ENCODE measurements at regions not wholly inside any gene's neighbourhood (a gene's known extent, or its start where the extent isn't known, plus 50 kb on each side); places are given as distances from the start of the nearest gene placed in this dataset.
"Not testable (repeated sequence)": the region's sequence is repeated elsewhere in the genome, so short reads cannot be mapped to it uniquely, and the experiment has no call there.

DNA sequence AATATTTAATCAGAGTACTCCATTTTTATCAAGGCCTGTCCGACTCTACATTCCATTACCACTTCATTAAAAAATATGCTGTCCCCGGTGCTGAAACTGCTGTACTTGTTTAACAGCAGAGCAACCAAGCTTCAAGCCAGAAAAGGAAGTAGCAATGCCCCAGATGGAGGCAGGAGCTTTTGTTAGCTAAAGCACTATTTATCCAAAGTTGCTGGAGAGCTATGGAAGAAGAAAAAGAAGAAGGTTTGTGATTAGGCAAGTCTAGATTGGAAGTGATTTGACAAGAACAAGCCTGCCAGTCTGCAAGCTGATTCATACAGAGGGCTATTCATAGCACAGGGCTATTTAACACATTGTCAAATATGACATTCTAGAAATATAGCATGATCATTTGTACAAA, 160.9 kb upstream of the SPTLC3 start:
- DNase-seq, result no peak

DNA sequence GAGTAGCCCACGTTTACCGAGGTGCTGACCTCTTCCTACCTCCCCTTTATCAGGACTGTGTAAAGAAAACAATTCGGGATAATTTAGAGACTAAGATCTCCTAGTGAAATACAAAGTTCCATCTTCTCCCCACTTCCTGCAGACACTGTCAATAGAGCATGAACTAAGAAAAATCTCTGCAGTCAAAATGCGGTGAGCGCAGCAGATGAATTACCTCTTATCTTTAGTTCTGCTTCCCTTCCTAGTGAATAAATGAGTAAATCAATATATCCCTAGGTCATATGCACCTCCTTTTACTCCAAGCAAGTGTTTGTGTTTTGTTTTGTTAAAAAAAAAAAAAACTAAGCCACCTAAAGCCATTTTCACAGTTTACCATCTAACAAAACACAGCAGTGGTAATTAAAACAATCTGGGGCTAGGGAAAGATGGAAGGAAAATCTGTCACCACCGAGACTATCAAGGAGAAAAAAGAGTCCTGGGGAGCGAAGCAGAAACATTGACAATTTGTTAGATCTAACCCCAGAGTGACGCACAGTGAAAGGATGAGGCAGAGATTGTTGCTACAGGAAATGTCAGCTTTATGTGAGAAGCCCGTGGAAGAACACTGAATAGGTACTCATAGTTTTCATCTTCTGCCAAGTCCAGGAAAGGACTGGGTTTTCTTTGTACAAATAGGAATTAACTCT, 159.4 kb upstream of the SPTLC3 start:
- no peak for DNase-seq

DNA sequence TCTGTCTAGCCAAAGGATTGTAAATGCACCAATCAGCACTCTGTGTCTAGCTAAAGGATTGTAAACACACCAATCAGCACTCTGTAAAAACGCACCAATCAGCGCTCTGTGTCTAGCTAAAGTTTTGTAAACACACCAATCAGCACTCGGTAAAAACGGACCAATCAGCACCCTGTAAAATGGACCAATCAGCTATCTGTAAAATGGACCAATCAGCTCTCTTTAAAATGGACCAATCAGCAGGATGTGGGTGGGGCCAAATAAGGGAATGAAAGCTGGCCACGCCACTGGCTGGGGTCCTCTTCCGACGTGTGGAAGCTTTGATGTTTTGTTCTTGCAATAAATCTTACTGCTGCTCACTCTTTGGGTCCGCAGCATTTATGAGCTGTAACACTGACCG, 151.1 kb upstream of the SPTLC3 start:
- DNase-seq, result not testable (repeated sequence)

DNA sequence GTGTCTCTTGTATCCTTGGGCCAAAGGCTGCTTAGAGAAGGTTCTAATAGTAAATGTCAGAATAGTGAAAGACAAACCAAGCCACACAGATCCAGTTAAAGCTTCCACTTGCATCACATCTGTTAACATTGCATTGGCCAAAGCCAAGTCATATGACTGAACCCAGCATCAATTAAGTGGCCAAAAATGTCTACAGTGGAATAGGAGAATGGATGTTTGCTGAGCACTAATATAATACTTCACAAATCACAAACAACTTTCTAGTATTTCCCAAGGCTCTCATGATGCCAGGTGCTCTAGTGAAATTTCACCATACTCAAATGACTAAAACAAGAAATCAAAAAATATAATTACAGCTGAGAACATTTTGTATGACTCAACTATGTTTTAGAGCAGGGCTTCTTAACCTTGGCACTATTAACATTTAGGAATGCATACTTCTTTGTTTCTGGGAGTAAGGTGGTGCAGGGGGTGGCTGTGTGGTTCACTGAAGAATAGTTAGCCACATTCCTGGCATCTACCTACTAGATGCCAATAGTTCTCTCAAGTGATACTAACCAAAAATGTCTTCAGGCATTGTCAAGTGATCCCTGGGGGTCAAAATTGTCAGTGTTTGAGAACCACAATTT, 148.0 kb upstream of the SPTLC3 start:
- no peak for DNase-seq

DNA sequence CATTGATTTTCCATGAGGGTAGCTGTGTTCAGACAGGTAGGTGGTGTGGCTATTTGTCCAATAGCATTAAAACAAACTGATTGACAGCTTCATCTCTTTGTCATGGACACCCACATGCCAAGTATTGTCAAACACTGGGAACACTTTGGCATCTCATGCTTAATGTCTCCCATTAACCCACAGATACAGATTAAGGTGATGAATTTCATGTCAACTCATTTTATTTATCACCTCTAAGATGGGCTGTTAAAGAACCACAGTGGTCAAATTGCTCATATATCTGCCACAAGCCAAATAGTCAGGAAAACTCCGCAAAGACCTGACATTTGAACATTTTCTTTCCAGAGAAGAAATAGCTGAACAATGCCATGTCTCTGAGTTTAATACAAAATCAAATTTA, 139.1 kb upstream of the SPTLC3 start:
- no peak for DNase-seq

DNA sequence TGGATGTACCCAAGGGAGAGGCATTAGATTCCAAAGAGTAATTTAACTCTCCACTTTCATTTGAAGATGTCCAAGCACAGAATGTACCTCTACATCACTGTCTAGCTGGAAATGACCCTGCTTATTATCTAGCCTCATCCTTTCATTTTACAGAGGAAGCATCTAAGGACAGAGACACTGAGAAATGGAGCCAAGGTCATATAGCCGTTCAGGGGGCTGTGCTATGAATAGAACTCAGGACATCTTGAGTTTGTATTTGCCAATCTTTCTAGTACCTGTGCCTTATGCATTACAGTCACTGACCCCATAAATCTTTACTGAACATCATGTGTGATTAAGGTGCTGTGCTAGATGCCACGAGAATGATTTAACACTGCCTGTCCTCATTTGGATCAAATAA, 138.2 kb upstream of the SPTLC3 start:
- DNase-seq, result no peak

DNA sequence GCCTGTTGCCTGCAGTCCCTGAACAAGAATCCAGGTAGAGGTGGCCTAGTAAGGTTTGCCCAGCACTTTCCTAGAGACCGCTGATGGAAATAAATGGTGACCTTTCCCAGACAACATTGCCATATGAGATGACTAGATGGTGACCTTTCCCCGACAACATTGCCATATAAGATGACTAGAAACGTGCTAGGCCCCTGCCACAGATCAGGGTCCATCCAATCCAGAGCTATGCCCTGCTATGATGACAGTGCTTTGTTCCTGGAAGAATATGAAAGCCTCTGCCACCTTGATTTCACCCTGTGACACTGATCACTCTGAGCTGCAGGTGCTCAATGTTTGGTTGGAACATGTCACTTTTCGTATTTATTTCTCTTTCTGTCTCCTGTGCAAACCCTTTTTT, 133.8 kb upstream of the SPTLC3 start:
- DNase-seq, result no peak

DNA sequence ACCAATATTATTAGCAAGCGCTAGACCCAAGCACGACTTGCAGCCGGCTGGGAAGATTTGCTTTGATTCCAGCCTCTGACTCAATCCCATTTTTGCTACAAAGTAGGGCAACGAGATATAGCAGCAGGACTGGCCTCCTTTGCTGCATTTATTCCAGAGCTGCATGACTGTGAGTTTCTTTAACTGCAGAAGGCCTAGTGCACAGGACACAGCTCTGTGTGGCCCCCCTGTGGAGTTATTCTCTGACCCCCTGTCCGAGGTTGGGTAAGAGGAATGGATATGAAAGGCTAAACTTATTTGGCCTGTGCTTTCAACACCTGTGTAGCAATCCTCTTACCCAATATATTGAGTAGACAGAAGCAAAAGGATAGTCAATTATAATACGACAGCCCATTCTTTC, 133.3 kb upstream of the SPTLC3 start:
- no peak for DNase-seq

DNA sequence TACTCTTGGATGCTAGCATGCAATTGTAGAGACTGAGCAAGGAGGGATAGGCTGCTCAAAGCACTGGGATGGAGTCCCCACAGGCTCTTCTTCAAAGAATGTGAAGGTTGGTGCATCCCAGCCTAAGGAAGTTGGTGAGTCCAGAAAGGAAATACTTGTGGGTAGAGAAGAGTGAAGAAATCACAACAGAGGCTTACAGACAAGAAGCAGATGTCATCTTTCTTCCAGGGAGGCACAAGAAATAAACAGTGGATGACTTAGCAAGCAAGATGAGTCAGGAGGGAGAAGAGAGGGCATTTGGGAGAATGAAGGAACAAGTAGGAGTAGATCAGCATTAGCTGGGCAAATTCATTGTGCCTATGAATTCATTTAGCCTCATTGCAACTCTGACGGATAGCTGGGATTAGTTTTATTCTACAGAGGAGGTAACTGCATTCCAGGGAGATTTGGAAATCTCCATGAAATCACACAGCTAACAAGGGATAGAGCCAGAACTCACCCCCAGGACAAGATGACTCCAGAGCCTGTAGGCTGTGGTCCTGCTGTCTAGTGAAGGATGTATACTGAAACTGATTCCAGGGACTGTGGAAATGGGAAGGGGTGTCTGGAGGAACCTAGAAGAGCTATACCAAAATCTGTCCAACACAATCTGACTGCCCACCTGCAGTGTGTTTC, 125.8 kb upstream of the SPTLC3 start:
- no peak for DNase-seq

DNA sequence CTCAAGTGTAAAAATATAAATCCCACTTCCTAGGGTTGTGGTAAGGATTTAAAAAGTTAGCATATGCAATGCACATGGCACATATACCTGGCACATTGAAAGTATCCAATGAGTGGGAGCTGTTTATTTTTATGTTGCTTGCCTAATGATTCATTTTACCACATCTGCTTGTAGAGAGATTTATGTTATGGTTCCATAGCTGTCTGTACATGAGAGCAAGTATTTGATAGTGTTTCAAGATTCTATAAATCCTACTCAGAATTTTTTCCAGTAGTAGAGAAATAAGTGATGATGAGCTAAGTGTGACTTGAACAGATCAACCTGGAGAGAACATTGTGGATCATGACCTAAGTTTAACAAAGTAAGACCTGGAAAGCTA, 125.3 kb upstream of the SPTLC3 start:
- DNase-seq, result no peak

DNA sequence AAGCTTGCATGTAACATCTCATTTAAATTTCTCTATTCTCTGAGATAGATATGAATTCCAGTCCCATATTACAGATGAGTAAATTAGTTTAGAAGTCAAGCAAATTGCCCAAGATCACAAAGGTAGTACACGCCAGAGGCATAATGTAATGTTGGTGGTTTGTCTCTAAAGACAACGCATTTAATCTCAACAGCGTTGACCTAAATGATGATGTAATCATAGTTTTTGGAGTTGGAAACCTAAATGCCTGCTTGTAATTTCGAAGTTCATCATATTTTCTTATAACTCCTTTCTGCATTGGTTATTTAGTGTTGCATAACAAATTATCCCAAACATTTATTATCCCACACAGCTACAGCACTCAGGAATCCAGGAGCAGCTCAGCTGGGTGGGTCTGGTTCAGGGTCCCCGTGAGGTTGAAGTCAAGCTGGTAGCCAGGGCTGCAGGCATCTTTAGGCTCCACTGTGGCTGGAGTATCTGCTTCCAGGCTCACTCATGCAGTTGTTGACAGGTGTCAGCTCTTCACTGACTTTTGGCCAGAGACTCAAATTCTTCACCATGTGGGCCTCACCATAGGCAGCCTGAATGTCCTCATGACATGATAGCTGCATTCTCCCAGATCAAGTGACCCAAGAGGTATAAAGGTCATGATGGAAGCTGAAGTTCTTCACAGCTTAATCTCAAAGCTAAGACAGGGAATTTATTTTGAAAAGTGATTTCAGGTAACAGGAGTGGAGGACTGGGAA, 122.0 kb upstream of the SPTLC3 start:
- no peak for DNase-seq

DNA sequence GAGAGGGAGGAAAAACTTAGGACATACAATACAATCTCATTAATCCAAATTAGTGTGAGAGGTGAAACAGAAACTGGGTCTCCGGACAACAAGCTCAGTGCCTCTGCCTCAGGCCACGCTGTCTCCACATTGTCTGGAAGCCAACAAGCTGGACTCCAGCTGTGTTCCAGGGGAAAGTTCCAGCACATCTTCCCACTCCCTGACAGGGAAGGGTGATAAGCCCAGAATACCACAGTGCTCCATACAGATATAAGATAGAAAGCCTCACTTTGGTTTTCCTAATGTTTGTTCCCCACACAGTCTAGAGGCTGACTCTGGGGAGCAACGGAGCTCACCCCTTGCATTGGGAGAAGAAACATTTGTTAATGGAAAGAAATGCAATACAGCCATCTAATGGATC, 117.1 kb upstream of the SPTLC3 start:
- DNase-seq, result no peak

DNA sequence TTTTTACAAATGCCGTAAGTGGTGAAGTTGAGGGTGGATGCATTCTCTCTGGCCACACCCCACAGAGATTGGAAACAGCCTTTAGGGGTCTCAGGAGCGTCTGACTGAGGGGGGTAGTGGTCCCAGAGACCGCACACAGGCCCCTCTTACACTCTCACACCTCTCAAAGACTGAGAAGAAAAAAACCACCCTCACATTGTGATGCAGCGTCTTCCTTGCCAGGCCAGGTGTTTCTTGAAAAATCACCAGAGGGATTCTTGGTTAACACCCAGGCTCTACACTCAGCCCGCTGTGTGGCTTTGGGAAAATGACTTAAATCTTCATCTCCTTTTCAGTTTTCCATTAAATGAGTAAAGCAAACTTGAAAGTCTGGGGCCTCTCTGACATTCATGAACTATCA, 115.8 kb upstream of the SPTLC3 start:
- DNase-seq, result no peak

DNA sequence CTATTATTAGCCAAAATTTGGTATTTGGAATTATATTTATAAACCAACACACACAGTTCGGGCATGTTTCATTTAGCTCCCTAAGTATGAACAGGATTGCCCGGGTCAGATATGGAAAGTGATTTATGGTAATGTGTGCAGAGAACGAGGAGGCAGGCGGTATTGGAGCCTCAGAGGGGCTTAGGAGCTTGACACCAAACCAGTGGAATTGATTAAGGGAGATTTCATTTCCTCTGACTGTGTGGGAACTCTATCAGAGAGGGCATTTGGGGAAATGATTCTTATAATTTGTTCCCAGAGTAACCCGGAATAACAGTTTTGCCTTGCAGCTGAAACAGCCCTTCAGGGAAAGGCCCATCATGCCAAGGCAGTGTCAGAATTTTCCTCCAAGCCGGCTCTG, 115.1 kb upstream of the SPTLC3 start:
- no peak for DNase-seq

DNA sequence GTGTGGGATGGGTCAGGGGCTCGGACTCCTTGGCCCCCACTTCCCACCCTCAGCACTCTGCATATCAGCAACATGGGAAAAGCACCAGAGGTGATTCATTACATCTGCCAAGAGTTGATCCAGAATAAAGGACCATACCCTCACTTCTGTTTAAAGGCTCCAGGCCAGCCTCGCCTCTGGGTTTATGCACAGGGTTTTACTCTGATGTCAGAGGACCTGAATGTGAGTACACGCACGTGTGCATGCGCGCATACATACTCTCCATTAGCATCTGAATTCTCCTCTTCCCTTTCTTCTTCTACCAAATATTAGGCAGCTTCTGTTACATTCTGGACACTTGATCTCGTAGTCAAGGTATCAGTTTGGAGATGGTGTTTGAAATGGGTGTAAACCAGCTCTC, 114.7 kb upstream of the SPTLC3 start:
- DNase-seq, result no peak

DNA sequence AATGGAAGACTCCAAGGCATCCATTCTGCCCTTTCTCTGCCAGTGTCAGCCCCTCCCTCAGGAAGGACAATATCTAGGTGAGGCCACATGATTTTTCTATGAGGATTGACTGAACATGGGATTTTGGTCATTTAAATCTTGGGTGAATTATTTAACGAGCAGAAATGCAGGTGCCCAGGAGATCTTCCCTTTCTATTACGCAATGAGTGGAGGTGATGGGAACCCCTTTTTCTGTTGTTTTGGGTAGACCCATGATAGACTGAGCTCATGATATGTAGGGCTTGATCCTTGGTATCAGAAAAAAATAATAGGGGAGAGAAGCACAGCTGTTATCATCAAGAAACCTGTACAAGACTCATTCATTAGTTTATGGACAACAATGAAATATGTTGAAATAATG, 112.6 kb upstream of the SPTLC3 start:
- DNase-seq, result no peak

DNA sequence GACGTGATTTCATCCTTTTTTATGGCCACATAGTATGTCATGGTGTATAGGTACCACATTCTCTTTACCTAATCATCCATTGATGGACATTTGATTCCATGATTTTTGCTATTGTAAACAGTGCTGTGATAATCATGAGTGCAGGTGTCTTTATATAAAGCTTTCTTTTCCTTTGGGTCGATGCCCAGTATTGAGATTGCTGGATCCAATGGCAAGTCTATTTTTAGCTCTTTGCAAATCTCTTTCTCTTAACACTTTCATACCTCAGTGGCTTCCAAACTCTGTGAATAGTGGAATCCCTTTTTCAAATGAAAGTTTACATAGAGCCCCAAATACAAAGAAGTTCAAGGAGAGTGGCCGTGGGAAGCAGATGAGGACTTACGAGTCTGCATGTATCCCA, 105.8 kb upstream of the SPTLC3 start:
- DNase-seq, result no peak

DNA sequence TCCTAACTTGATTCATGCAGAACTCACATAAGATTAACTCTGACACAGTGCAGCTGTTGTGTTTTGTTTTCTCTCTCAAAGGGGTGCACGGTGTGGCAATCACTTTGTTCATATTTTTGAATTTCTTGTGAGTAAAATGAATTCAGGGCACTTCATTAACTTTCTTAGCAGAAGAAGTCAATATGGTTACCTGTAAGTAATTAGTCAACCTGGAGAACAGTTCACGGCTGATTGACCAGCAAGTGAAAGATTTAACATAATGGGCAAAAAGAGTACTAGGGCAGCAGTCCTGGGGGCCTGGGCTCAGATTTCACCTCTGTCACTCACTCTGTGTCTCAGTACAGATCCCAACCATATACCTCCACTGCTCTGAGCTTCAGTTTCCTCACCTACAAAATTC, 102.4 kb upstream of the SPTLC3 start:
- DNase-seq, result no peak

DNA sequence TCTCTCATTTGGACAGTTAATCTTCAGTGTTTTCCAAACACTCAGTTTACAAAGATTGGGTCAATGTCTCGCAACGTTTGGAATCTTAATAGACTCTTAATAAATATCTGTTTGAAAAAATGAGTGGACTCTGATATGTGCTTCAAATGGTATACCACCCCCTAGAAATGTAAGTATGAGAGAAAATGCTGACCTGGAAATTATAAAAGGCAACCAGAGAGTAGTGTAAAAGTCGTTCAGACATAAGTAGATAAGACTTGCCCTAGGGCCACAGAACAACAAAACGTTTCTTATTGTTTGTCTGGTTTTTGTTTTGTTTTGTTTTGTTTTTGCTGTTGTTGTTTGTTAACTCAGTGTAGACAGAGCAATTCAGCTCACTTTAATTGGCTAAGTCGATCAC, 97.4 kb upstream of the SPTLC3 start:
- no peak for DNase-seq

DNA sequence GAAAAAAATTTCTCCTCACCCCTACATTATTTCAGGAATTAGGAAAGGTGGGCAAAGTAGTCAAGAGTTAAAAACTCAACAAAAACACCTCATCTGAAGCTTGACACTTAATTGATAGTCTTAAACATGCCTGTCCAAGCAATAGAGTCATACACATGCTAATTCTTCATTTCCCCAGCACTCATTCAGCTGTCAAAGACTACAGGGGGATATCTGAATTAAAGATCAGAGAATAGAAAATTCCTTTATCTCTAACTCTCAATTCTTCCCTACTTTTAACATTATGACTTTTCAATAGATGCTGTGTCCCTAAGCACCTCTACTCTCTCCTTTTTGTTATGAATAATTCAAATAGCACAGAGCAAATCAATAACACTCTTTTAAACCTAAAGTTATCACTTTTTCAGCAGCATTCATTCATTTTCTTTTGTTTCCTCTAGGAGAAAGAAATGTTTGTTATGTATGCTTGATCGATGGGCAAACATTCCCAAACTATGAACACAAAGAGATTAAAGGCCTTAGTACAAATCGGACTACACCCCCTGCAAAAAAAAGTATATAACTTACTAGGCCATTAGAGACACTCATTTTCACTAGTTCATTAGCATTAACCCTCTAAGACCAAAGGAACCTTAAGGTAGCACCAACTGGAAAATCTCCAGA, 94.9 kb upstream of the SPTLC3 start:
- DNase-seq, result no peak

DNA sequence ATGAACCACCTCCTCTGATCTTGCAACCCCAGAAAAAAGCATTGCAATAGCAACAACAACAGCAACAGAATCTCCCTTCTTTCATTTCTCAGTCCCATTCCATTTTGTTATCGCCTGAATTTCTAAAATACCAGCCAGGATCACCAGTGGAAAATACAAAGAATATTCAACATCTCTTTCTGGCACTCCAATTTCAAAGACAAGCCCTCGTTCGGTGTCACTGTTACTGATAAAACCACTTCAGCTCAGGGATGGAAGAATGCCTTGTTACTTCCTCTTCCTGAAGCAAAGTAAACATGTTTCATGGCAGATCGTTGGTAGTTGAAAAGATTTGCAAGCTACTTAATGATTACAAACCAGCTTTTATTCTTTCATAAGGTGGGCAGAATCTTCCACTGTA, 94.0 kb upstream of the SPTLC3 start:
- peak; percentile 59 for DNase-seq

DNA sequence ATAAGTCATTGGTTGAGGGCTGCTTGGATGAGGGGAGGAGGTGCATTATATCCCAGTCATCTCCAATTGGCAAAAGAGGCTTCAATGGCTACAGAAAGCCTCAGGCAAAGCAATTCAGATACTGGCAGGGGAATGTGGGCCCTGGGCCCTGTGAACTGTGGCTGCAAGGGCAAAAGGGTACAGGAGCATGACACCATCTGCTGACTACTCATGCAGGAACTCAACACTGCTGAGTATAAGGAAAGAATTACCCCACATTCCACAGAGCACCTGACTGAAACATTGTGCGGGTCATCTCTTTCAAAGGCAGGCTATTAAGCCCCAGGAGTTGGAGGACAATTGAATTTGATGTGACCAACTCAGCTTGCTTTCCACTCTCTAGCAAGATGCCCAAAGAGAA, 92.1 kb upstream of the SPTLC3 start:
- no peak for DNase-seq

DNA sequence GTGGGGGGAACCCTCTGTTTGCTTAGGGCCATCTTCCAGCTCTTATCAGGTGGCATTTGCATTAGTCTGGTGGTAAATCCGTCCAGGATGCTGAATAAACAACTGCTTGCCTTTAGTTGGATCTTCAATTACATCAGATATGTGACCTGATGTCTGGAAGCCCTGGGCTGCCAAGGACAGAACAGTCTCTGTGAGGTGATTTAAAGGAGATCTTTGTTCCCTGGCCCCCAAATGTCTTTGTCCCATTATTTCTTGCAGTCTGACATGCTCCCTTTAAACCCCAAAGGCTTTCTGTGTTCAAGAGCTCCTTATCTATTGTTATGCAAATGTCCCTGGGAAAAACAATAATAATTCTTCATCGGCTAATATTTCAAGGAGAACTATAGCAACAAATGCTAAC, 84.6 kb upstream of the SPTLC3 start:
- peak; percentile 30 for DNase-seq

Measured in NCI-H510A treated with DMSO at 0.1 percent for 48 hours (cell line).